Jurkat, Clone E6-1 (cell line): ENCODE measurements at regions not wholly inside any gene's neighbourhood (a gene's known extent, or its start where the extent isn't known, plus 50 kb on each side); places are given as distances from the start of the nearest gene placed in this dataset.

ENCODE experiments used
- DNase-seq: peaks from one replicate; pipeline ENCODE4 v3.0.0-alpha.2; 2011; ENCODE audit warnings: low read depth, low spot score
- H3K4me3 ChIP-seq: 2 replicates; pipeline ENCODE4 v1.5.1; 2011; ENCODE audit warnings: mild to moderate bottlenecking, low read length, control low read depth, moderate library complexity

- DNase-seq = peak; percentile 14
- no peak overlapping the region for H3K4me3 ChIP-seq
Observed at GRCh38 chr20:6583134-6583738, 184.2 kb upstream of the BMP2 start.

GRCh38 chr20:6582449-6582848 is 185.0 kb upstream of the BMP2 start:
- H3K4me3 ChIP-seq = no peak overlapping the region
- DNase-seq = no peak

GRCh38 chr20:6580486-6580885 is 187.0 kb upstream of the BMP2 start:
- H3K4me3 ChIP-seq = no peak overlapping the region
- DNase-seq = no peak

- no peak for DNase-seq
- no peak overlapping the region for H3K4me3 ChIP-seq
Observed at GRCh38 chr20:6579824-6580223, 187.7 kb upstream of the BMP2 start.

- DNase-seq = no peak
- no peak overlapping the region for H3K4me3 ChIP-seq
Observed at GRCh38 chr20:6579417-6579816, 188.1 kb upstream of the BMP2 start.

- no peak overlapping the region for H3K4me3 ChIP-seq
- DNase-seq = no peak
Observed at GRCh38 chr20:6577451-6577850, 190.0 kb upstream of the BMP2 start.

GRCh38 chr20:6576726-6577125 is 190.8 kb upstream of the BMP2 start:
- H3K4me3 ChIP-seq = no peak overlapping the region
- no peak for DNase-seq

- peak; percentile 50 for DNase-seq
- H3K4me3 ChIP-seq = peak overlapping the region; percentile 2; the same call in 1 of the 2 replicates
Observed at GRCh38 chr20:6575912-6576401, 191.5 kb upstream of the BMP2 start.

- DNase-seq = no peak
- no peak overlapping the region for H3K4me3 ChIP-seq
Observed at GRCh38 chr20:6566821-6567220, 200.7 kb upstream of the BMP2 start.

- DNase-seq = no peak
- H3K4me3 ChIP-seq = no peak overlapping the region
Observed at GRCh38 chr20:6562111-6562510, 205.4 kb upstream of the BMP2 start.

GRCh38 chr20:6560978-6561377 is 206.5 kb upstream of the BMP2 start:
- DNase-seq = no peak
- no peak overlapping the region for H3K4me3 ChIP-seq

- no peak overlapping the region for H3K4me3 ChIP-seq
- no peak for DNase-seq
Observed at GRCh38 chr20:6559791-6560190, 207.7 kb upstream of the BMP2 start.

- H3K4me3 ChIP-seq = no peak overlapping the region
- DNase-seq = no peak
Observed at GRCh38 chr20:6558341-6558740, 209.1 kb upstream of the BMP2 start.

GRCh38 chr20:6533761-6534479 is 233.6 kb upstream of the BMP2 start:
- H3K4me3 ChIP-seq = no peak overlapping the region

GRCh38 chr20:6533351-6533750 is 234.1 kb upstream of the BMP2 start:
- DNase-seq = no peak
- no peak overlapping the region for H3K4me3 ChIP-seq

More at GRCh38 chr20:6533761-6534479, 233.6 kb upstream of the BMP2 start:
- no peak for DNase-seq

GRCh38 chr20:6530779-6531315 is 236.6 kb upstream of the BMP2 start:
- no peak for DNase-seq
- H3K4me3 ChIP-seq = no peak overlapping the region

- H3K4me3 ChIP-seq = no peak overlapping the region
- no peak for DNase-seq
Observed at GRCh38 chr20:6530254-6530653, 237.2 kb upstream of the BMP2 start.

- no peak overlapping the region for H3K4me3 ChIP-seq
- no peak for DNase-seq
Observed at GRCh38 chr20:6525447-6526303, 241.8 kb upstream of the BMP2 start.

GRCh38 chr20:6524305-6524704 is 243.2 kb upstream of the BMP2 start:
- no peak overlapping the region for H3K4me3 ChIP-seq
- no peak for DNase-seq

GRCh38 chr20:6519556-6519955 is 247.9 kb upstream of the BMP2 start:
- no peak for DNase-seq
- no peak overlapping the region for H3K4me3 ChIP-seq
